ENCODE measurements at regions not wholly inside any gene's neighbourhood (a gene's known extent, or its start where the extent isn't known, plus 50 kb on each side); places are given as distances from the start of the nearest gene placed in this dataset.
"Not testable (repeated sequence)": the region's sequence is repeated elsewhere in the genome, so short reads cannot be mapped to it uniquely, and the experiment has no call there.

DNA sequence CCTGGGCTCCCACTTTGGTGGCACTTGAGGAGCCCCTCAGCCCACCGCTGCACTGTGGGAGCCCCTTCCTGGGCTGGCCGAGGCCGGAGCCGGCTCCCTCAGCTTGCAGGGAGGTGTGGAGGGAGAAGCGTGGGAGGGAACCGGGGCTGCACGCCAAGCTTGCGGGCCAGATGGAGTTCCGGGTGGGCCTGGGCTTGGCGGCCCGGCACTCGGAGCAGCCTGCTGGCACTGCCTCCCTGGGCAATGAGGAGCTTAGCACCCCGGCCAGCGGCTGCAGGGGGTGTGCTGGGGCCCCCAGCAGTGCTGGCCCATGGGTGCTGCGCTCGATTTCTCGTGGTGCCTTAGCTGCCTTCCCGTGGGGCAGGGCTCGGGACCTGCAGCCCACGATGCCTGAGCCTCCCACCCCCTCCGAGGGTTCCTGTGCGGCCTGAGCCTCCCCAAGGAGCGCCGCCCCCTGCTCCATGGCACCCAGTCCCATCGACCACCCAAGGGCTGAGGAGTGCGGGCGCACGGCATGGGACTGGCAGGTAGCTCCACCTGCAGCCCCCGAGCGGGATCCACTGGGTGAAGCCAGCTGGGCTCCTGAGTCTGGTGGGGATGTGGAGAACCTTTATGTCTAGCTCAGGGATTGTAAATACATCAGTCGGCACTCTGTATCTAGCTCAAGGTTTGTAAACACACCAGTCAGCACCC lies 1068.5 kb downstream of the ROBO2 start:
- TF ChIP-seq POLR2A, EP300 (IDR thresholded peaks at IDR 0.05): not testable (repeated sequence)
- TF ChIP-seq, protein P1, sequence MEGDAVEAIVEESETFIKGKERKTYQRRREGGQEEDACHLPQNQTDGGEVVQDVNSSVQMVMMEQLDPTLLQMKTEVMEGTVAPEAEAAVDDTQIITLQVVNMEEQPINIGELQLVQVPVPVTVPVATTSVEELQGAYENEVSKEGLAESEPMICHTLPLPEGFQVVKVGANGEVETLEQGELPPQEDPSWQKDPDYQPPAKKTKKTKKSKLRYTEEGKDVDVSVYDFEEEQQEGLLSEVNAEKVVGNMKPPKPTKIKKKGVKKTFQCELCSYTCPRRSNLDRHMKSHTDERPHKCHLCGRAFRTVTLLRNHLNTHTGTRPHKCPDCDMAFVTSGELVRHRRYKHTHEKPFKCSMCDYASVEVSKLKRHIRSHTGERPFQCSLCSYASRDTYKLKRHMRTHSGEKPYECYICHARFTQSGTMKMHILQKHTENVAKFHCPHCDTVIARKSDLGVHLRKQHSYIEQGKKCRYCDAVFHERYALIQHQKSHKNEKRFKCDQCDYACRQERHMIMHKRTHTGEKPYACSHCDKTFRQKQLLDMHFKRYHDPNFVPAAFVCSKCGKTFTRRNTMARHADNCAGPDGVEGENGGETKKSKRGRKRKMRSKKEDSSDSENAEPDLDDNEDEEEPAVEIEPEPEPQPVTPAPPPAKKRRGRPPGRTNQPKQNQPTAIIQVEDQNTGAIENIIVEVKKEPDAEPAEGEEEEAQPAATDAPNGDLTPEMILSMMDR (IDR thresholded peaks at IDR 0.05): not testable (repeated sequence)
